Stimulated activated CD4-positive, alpha-beta T cell treated with anti-CD3 and anti-CD28 coated beads, Interleukin-4, amount 100 ng/mL, for 48 hours (primary cell): ENCODE measurements at regions not wholly inside any gene's neighbourhood (a gene's known extent, or its start where the extent isn't known, plus 50 kb on each side); places are given as distances from the start of the nearest gene placed in this dataset.

Experiments
- DNase-seq, 2 donors: peaks; one replicate each; pipeline ENCODE4 v3.0.0-alpha.2; 2020; ENCODE audit warnings: low read depth in 2 of 2

GRCh38 chr2:16123421-16123820 lies 183.1 kb downstream of the MYCN start:
- no peak for DNase-seq

GRCh38 chr2:16122556-16122955 lies 182.2 kb downstream of the MYCN start:
- no peak for DNase-seq

GRCh38 chr2:16121986-16122390 lies 181.6 kb downstream of the MYCN start:
- no peak for DNase-seq

GRCh38 chr2:16121231-16121985 lies 181.1 kb downstream of the MYCN start:
- DNase-seq: no peak

- DNase-seq: no peak
Observed at GRCh38 chr2:16120591-16121180, 180.3 kb downstream of the MYCN start.

- DNase-seq: no peak
Observed at GRCh38 chr2:16119741-16120140, 179.4 kb downstream of the MYCN start.

- DNase-seq: no peak
Observed at GRCh38 chr2:16118611-16119590, 178.6 kb downstream of the MYCN start.

GRCh38 chr2:16117791-16118610 lies 177.7 kb downstream of the MYCN start:
- no peak for DNase-seq

GRCh38 chr2:16117021-16117700 lies 176.8 kb downstream of the MYCN start:
- DNase-seq: no peak

GRCh38 chr2:16115881-16116830 lies 175.8 kb downstream of the MYCN start:
- DNase-seq: no peak

GRCh38 chr2:16115291-16115690 lies 174.9 kb downstream of the MYCN start:
- no peak for DNase-seq

- DNase-seq: no peak
Observed at GRCh38 chr2:16114836-16115235, 174.5 kb downstream of the MYCN start.

- no peak for DNase-seq
Observed at GRCh38 chr2:16114070-16114469, 173.7 kb downstream of the MYCN start.

- no peak for DNase-seq
Observed at GRCh38 chr2:16113568-16113967, 173.2 kb downstream of the MYCN start.

- DNase-seq: no peak
Observed at GRCh38 chr2:16112972-16113560, 172.7 kb downstream of the MYCN start.

GRCh38 chr2:16112251-16112971 lies 172.1 kb downstream of the MYCN start:
- no peak for DNase-seq

- no peak for DNase-seq
Observed at GRCh38 chr2:16111838-16112210, 171.5 kb downstream of the MYCN start.

GRCh38 chr2:16109821-16110310 lies 169.5 kb downstream of the MYCN start:
- DNase-seq: no peak
